Neural cell (in vitro differentiated cells): ENCODE measurements at regions not wholly inside any gene's neighbourhood (a gene's known extent, or its start where the extent isn't known, plus 50 kb on each side); places are given as distances from the start of the nearest gene placed in this dataset.

Experiments used
- H2AFZ ChIP-seq: fragments of 200-600, 300-800 bp; sonication (generic), shearing (Covaris generic); 2 replicates; pipeline ENCODE4 v1.6.0; 2014; ENCODE audit warnings: low read depth, mild to moderate bottlenecking, antibody characterized with exemption, low read length, moderate library complexity
- H3F3A ChIP-seq: fragments of 200-600 bp; shearing (Covaris generic); 2 replicates; pipeline ENCODE4 v1.6.1; 2016; ENCODE audit warnings: mild to moderate bottlenecking, moderate library complexity, mixed read lengths, antibody characterized with exemption, low read length; ENCODE audit not compliant: insufficient read depth, poor library complexity, severe bottlenecking
- H3K27ac ChIP-seq: fragments of 200-600, 300-800 bp; sonication (generic), shearing (Covaris generic); 2 replicates; pipeline ENCODE4 v1.5.1; 2014; ENCODE audit warnings: mild to moderate bottlenecking, low read length, moderate library complexity
- H3K27me3 ChIP-seq: fragments of 300-800, 200-600 bp; sonication (generic), shearing (Covaris generic); 2 replicates; pipeline ENCODE4 v1.6.0; 2014; ENCODE audit warnings: mild to moderate bottlenecking, low read depth, low read length, moderate library complexity; ENCODE audit not compliant: insufficient read depth
- H3K36me3 ChIP-seq: fragments of 300-800, 200-600 bp; sonication (generic), shearing (Covaris generic); 2 replicates; pipeline ENCODE4 v1.5.1; 2014; ENCODE audit warnings: mild to moderate bottlenecking, antibody characterized with exemption, low read length, moderate library complexity; ENCODE audit not compliant: insufficient read depth
- H3K4me2 ChIP-seq: fragments of 300-800, 200-600 bp; sonication (generic), shearing (Covaris generic); 2 replicates; pipeline ENCODE4 v1.6.0; 2014; ENCODE audit warnings: mild to moderate bottlenecking, low read length
- H3K4me3 ChIP-seq: fragments of 300-800, 200-600 bp; sonication (generic), shearing (Covaris generic); 2 replicates; pipeline ENCODE4 v1.5.1; 2014; ENCODE audit warnings: mild to moderate bottlenecking, low read length, moderate library complexity
- H3K79me2 ChIP-seq: fragments of 200-600 bp; shearing (Covaris generic); replicated peaks from 2 replicates; pipeline ENCODE4 v1.6.0; 2014; ENCODE audit warnings: mild to moderate bottlenecking, low read length, moderate library complexity; ENCODE audit not compliant: insufficient read depth
- H3K9ac ChIP-seq: fragments of 300-800, 200-600 bp; sonication (generic), shearing (Covaris generic); 2 replicates; pipeline ENCODE4 v1.6.1; 2016; ENCODE audit warnings: mild to moderate bottlenecking, low read length, mixed read lengths
- H3K9me2 ChIP-seq: fragments of 200-600 bp; shearing (Covaris generic); 2 replicates; pipeline ENCODE4 v1.6.1; 2016; ENCODE audit warnings: mild to moderate bottlenecking, low read length, mixed read lengths; ENCODE audit not compliant: insufficient read depth
- H3K9me3 ChIP-seq: fragments of 200-600, 300-800 bp; sonication (generic), shearing (Covaris generic); 2 replicates; pipeline ENCODE4 v1.6.1; 2016; ENCODE audit warnings: mild to moderate bottlenecking, mixed run types, low read length, moderate library complexity, mixed read lengths
- H4K20me1 ChIP-seq: fragments of 200-600 bp; shearing (Covaris generic); 2 replicates; pipeline ENCODE4 v1.6.1; 2016; ENCODE audit warnings: mild to moderate bottlenecking, mixed run types; ENCODE audit not compliant: insufficient read depth
- CTCF ChIP-seq: fragments of 450-650 bp; IDR thresholded peaks from 2 replicates; pipeline ENCODE4 v1.5.1; 2014; ENCODE audit warnings: antibody characterized with exemption, mild to moderate bottlenecking, moderate library complexity; ENCODE audit not compliant: poor library complexity, severe bottlenecking
- EP300 ChIP-seq: fragments of 450-650 bp; conservative IDR thresholded peaks from 2 replicates; pipeline ENCODE4 v1.6.1; 2014; ENCODE audit warnings: antibody characterized with exemption, mild to moderate bottlenecking, moderate library complexity; ENCODE audit not compliant: poor library complexity, severe bottlenecking
- EZH2 ChIP-seq: fragments of 200-600, 300-800 bp; shearing (Covaris generic), sonication (generic); IDR thresholded peaks from 2 replicates; pipeline ENCODE4 v1.6.1; 2014; ENCODE audit warnings: antibody characterized with exemption, low read length, borderline replicate concordance, mild to moderate bottlenecking; ENCODE audit not compliant: insufficient read depth, poor library complexity, severe bottlenecking
- MXI1 ChIP-seq: fragments of 450-650 bp; conservative IDR thresholded peaks from 2 replicates; pipeline ENCODE4 v1.6.1; 2014; ENCODE audit warnings: antibody characterized with exemption, mild to moderate bottlenecking; ENCODE audit not compliant: poor library complexity, severe bottlenecking
- POLR2AphosphoS5 ChIP-seq: IDR thresholded peaks from 2 replicates; pipeline ENCODE4 v1.6.1; 2012
- RAD21 ChIP-seq: fragments of 450-650 bp; conservative IDR thresholded peaks from 2 replicates; pipeline ENCODE4 v1.6.1; 2014; ENCODE audit warnings: antibody characterized with exemption, mild to moderate bottlenecking, moderate library complexity
- SMC3 ChIP-seq: fragments of 450-650 bp; conservative IDR thresholded peaks from 2 replicates; pipeline ENCODE4 v1.6.1; 2014; ENCODE audit warnings: antibody characterized with exemption, mild to moderate bottlenecking, moderate library complexity; ENCODE audit not compliant: poor library complexity
- TAF1 ChIP-seq: IDR thresholded peaks from 2 replicates; pipeline ENCODE4 v1.6.1; 2012; ENCODE audit warnings: low read depth
- TF ChIP-seq, protein P1 (sequence below): IDR thresholded peaks from 2 replicates; pipeline ENCODE4 v1.6.1; 2012; ENCODE audit warnings: borderline replicate concordance

- Histone ChIP-seq H3K36me3 (no peaks in the 10 kb centered on the region), H3K27ac (no peak overlapping the region), H2AFZ (no peak overlapping the region), H3K79me2 (no peaks in the 10 kb centered on the region), H4K20me1 (no peaks in the 10 kb centered on the region), H3K9me2 (no peaks in the 10 kb centered on the region), H3K27me3 (no peaks in the 10 kb centered on the region), H3K4me3 (no peak overlapping the region), H3K9me3 (no peaks in the 10 kb centered on the region), H3F3A (no peaks in the 10 kb centered on the region), H3K4me2 (no peak overlapping the region), H3K9ac (no peak overlapping the region)
- no peak for TF ChIP-seq RAD21
- no peak for TF ChIP-seq CTCF
- no peak for TF ChIP-seq TAF1
- TF ChIP-seq, protein P1, sequence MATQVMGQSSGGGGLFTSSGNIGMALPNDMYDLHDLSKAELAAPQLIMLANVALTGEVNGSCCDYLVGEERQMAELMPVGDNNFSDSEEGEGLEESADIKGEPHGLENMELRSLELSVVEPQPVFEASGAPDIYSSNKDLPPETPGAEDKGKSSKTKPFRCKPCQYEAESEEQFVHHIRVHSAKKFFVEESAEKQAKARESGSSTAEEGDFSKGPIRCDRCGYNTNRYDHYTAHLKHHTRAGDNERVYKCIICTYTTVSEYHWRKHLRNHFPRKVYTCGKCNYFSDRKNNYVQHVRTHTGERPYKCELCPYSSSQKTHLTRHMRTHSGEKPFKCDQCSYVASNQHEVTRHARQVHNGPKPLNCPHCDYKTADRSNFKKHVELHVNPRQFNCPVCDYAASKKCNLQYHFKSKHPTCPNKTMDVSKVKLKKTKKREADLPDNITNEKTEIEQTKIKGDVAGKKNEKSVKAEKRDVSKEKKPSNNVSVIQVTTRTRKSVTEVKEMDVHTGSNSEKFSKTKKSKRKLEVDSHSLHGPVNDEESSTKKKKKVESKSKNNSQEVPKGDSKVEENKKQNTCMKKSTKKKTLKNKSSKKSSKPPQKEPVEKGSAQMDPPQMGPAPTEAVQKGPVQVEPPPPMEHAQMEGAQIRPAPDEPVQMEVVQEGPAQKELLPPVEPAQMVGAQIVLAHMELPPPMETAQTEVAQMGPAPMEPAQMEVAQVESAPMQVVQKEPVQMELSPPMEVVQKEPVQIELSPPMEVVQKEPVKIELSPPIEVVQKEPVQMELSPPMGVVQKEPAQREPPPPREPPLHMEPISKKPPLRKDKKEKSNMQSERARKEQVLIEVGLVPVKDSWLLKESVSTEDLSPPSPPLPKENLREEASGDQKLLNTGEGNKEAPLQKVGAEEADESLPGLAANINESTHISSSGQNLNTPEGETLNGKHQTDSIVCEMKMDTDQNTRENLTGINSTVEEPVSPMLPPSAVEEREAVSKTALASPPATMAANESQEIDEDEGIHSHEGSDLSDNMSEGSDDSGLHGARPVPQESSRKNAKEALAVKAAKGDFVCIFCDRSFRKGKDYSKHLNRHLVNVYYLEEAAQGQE: no peak
- no peak for TF ChIP-seq POLR2AphosphoS5
- no peak for TF ChIP-seq SMC3
- TF ChIP-seq MXI1: no peak
- TF ChIP-seq EZH2: no peak
- no peak for TF ChIP-seq EP300
Observed at GRCh38 chr18:67621049-67621713, 104.7 kb upstream of the DSEL start.

DNA sequence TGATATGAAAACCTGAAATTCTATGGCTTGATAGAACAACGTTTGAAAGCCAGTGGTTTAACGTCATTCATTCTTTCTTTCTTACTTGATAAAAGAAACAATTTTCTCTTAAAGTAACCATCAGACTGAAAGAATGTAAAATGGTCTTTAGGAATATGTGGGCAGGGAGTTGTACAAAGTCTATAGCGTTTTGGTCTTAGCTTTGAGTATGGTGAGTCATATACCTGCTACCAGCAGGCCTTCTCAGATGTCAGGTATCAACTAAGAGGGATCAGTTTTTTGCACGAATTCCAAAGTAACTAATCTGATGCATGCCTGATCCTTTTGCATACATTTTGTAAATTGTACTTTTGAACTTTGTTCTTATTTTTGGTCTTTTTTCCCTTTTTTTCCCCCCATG, 101.5 kb upstream of the DSEL start:
- Histone ChIP-seq H3K9me3 (no peaks in the 10 kb centered on the region), H3K4me3 (no peak overlapping the region), H3F3A (no peaks in the 10 kb centered on the region), H3K27ac (no peak overlapping the region), H2AFZ (no peak overlapping the region), H3K36me3 (no peaks in the 10 kb centered on the region), H3K27me3 (no peaks in the 10 kb centered on the region), H4K20me1 (no peaks in the 10 kb centered on the region), H3K4me2 (no peak overlapping the region), H3K9me2 (no peaks in the 10 kb centered on the region), H3K9ac (no peak overlapping the region), H3K79me2 (no peaks in the 10 kb centered on the region)
- TF ChIP-seq EZH2 (no peak), EP300 (no peak), MXI1 (no peak), SMC3 (no peak), POLR2AphosphoS5 (no peak), RAD21 (no peak), CTCF (no peak), TAF1 (no peak)
- TF ChIP-seq, protein P1: no peak
